ENCODE measurements at regions not wholly inside any gene's neighbourhood (a gene's known extent, or its start where the extent isn't known, plus 50 kb on each side); places are given as distances from the start of the nearest gene placed in this dataset.

DNA sequence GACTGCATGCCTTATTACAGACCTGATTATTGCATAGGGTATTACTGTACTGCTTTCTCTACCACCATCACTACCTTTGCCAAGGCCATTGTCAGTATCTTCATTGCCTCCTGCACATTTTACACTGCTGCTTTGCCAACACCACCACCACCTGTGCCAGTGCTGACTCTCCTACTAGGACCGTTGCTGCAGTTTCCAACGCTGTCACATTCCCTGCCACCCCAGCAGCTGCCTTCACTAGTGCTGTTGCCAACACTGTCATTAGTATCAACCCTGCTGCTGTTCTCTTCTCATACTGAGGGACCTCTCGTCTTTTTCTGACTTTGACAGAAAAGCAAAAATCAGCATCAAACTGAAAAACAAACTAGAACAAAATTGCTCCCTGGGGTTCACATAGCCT lies 394.9 kb upstream of the B3GALT2 start:
- no peak for DNase-seq (ENCODE audit: low spot score)
- intact Hi-C loops (cut with DNase I) = no loop called here
- no peak for ATAC-seq

DNA sequence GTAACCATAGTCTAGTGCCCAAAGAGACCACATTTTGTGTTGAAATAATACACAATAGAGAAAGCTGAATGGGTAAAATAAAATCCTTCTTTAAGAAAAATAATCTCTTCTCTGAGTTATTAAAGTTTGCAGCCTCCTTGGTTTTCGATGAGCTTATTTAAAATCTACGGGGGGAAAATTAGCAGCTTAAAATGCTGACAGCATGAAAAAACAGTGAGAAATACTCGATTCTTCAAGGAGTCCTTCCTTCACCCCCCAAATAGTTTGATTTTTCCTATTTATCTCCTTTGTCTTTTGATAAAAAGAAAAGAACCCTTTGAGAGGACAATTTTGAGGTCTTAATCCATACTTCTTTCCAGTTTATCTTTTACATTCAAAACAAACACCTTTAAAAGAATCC lies 394.0 kb upstream of the B3GALT2 start:
- intact Hi-C loops (cut with DNase I) = no loop called here
- ATAC-seq (no peak), DNase-seq (ENCODE audit: low spot score) (no peak)

DNA sequence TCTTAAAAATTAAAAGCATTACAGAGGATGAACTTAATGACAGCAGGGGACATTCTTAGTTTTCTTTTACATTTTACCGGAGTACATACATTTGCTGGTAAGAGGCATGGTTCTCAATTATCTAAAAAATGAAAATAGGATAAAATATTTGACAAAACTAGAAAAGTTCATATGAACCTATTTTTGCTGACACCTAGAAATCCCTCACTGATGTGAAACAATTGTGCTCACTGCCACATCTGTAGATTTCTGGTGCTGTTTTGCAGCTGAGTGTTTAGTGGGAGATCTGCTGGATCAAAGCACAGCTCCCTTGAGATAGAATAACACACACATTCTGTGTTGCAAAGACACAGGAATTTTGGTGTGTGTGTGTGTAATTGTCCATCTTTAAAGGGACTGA lies 392.9 kb upstream of the B3GALT2 start:
- intact Hi-C loops (cut with DNase I) = no loop called here
- DNase-seq (ENCODE audit: low spot score) (no peak), ATAC-seq (no peak)

DNA sequence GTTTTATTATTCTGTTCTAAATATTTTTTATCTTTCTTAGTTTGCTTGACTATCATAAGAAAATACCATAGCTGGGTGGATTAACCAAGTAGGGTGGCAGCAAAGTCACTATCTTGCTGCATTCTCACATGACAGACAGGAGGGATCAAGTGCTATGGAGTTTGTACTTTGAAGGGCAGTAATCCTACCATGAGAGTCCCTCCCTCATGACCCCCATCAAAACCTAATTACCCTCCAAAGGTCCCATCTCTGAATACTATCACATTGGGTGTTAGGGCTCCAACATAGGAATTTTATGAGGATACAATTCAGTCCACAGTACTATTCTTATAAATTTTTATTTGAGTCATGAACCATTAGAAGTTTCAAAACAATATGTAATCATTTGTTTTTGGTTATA lies 388.5 kb upstream of the B3GALT2 start:
- DNase-seq (ENCODE audit: low spot score) (no peak), ATAC-seq (no peak)
- intact Hi-C loops (cut with DNase I) = no loop called here

DNA sequence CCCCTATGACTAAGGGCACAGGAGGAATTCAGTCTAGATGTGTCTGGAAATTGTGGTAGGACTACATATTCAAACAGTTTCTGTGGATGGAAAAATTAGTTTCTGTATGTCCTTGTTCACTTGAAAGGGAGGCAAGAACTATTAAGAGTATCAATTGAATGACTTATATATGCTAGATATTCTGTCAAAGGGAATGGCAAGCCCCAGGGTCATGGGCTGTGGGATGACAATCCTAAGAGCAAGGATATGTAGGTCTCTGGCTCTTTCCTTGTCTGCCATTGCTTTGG lies 383.5 kb upstream of the B3GALT2 start:
- intact Hi-C loops (cut with DNase I) = no loop called here
- ATAC-seq (no peak), DNase-seq (ENCODE audit: low spot score) (no peak)

DNA sequence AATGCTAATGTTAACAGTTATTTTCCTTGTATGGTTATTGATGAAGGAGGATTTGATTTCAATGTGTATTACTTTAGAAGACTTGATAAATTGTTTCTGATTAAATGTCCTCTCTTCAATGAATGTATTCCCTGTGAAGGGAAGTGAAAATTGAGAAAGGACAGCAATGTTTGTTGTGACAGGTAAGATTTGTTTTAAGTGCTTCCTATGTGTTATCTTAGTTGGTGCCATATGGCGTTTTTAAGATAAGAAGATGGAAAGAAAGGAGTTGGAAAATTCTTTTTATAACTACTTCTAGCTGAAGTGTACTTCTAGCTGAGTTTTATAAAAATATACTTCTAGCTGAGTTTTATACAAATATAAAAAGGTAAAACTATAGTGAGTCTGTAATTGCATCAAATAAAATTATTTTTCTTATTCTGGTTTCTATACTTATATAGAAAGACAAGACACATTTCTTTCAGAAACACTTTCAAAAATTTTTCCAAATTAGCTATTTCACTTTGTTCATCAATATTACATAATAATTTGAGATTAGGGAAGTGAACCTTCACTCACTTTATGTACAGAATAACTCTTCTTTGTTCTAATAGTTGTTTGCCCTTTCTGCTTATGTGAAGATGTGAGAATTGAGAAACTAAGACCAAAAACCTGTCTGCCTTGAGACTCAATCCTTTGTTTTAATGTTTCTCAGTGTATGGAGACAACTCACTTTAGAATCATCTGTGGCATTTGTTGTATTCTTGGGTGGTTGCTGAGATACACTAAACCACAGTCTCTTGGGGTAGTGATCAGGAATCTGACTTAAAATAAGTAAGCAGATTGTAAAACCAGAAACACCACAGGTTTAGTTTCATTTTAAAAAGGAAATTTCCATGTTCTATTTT lies 382.9 kb upstream of the B3GALT2 start:
- ATAC-seq = no peak

DNA sequence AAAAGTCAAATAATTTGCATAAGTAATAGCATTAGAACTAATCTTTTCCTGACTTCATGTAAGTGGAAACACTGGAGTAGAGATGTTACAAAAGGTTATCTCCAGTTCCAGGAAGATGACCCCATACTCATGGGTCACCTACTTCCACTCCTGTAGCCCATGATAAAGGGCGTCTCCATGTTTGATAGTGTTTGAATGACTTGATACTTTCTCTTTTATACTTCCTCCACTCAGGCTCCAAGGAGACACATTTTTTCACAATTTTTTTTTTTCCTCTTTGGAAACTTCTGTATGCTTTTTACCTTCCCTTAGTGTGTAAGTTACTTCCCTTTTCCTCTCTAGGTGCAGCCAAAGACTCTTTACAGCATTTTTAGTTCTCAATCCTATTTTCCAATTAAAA lies 382.1 kb upstream of the B3GALT2 start:
- intact Hi-C loops (cut with DNase I) = no loop called here
- no peak for DNase-seq (ENCODE audit: low spot score)

More for the DNA sequence above, 382.9 kb upstream of the B3GALT2 start:
- DNase-seq (ENCODE audit: low spot score) = no peak
- intact Hi-C loops (cut with DNase I) = no loop called here

DNA sequence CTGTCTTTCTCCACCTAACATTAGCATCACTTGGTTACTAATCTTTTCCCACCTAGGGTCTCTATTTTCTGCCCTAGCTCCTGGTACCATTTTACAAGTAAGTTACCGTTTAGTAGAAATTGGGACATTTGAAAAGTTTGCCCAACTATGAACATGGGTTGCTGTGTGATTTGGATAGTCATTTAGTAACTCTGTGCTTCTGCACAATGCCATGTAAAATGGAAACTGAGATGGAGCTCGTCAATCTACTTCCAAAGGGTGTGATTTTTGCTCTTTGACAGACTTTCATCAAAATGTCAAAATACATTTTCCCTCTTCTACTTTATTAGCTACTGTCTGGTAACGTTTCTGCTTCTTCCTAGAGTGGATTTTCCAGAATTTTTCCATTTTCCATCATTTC lies 381.5 kb upstream of the B3GALT2 start:
- DNase-seq (ENCODE audit: low spot score) (no peak), ATAC-seq (no peak)
- intact Hi-C loops (cut with DNase I) = no loop called here

More for the DNA sequence above, 382.1 kb upstream of the B3GALT2 start:
- no peak for ATAC-seq

DNA sequence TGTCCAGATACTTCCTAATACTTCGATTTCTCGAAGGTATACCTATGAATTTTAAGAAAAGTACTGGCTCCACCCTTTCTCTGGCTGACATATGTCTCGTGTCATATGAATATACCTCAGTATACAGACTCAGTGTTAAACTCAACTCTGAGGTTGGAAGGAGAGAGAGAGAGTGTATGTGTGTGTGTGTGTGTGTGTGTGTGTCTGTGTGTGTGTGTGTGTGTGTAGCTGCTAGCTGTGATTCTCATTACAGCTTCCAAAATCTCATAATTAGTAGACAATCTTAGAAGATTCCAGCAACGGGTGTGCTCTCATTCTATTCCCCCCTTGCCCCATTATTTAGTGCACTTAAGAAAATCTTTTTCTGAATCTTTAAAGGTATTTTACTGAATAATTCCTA lies 380.3 kb upstream of the B3GALT2 start:
- no peak for DNase-seq (ENCODE audit: low spot score)
- no peak for ATAC-seq
- intact Hi-C loops (cut with DNase I) = no loop called here

DNA sequence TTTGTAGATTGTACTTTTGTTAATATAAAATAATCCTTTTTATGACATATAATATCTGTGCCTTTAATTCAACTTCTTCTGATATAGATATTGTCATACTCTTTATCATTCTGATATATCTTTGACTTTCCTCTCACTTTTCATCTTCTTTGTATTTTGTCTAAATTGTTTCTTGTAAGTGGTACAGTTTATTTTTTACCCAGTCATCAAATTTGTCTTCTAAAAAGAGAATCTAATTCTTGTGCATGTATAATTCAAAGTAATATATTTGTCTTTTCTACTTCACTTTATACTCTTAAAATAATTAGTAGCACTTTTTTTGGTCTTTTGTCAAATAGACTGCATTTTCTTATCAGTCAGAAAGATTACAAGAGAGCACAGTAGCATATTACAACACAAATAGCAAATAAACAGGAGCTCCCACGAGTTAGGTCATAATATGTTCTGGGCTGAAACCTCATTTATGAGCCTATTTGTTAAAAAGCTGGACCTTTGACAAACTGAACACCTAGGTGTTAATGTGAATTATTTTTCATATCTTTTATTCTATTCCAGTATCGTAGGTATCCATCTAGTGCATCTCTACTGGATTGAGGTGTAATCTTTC lies 379.7 kb upstream of the B3GALT2 start:
- DNase-seq (ENCODE audit: low spot score) = no peak
- ATAC-seq = no peak
- intact Hi-C loops (cut with DNase I) = no loop called here

DNA sequence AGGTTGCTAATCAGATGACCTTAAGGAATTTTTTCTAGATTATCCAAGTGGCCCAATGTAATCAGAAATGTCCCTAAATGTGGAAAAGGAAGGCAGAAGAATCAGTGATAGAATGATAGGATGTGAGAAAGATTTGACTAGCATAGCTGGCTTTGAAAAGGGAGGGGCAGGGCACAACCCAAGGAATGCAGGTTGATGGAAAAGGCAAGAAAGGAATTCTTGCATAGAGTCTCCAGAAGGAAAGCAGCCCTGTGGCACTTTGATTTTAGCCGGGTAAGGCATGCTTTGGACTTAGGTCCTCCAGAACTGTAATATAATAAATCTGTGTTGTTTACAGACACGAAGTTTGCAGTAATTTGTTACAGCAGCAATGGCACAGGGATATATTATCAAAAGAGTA lies 375.7 kb upstream of the B3GALT2 start:
- intact Hi-C loops (cut with DNase I) = no loop called here
- ATAC-seq (no peak), DNase-seq (ENCODE audit: low spot score) (no peak)

DNA sequence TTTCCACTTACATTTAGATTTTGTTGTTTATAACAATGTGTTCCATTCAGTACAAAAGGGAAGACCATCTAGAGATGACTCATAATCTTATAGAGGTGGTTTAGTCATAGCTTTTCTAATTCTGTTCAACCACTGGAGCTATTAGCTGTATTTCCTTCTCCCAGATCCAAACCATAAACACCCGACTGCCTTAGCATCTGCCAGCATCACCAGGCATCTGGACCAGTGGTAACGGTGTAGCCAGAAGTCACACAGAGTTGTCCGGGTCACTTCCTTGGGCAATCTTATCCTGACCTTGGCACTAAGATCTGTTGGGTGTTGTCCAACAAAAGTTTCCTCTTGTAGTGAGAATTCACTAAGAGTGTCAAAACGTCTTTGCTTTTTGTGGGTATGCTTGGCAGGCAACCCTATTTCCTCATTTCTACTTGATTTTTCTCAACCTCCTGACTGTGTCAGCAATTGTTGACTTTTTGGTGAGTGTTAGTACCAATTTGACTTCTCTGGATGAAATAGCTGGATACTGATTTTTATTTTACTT lies 372.1 kb upstream of the B3GALT2 start:
- ATAC-seq (peak; percentile 72), DNase-seq (ENCODE audit: low spot score) (no peak)
- intact Hi-C loops (cut with DNase I) = no loop called here

DNA sequence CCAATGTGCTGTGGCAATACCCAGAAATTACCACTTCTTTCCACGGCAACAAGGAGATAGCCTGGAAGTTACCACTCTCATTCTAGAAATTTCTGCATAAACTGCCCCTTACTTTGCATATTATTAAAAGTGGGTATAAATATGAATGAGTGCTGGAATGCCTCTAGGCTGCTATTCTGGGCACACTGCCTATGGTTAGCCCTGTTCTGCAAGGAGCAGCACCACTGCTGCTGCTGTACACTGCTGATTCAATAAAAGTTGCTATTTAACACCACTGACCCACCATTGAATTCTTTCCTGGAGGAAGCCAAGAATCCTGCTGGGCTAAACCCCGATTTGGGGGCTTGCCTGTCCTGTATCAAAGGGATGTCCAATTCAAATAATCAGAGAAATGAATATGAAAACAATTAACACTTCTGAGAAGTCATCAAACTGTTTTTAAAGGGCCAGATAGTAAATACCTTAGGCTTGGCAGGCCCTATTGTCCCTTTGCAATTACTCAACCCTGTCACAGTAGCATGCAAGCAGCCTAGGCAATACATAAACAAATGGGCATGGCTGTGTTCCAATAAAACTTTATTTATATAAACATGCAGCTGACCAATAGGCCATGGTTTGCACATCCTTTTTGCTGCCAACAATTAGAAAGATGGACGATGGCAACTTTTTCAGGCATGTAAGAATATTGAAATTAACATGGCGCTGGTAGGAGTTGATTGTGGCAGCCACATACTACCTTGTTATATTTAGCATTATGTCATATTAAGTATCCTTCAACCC lies 369.4 kb upstream of the B3GALT2 start:
- ATAC-seq = no peak
- intact Hi-C loops (cut with DNase I) = no loop called here
- no peak for DNase-seq (ENCODE audit: low spot score)

DNA sequence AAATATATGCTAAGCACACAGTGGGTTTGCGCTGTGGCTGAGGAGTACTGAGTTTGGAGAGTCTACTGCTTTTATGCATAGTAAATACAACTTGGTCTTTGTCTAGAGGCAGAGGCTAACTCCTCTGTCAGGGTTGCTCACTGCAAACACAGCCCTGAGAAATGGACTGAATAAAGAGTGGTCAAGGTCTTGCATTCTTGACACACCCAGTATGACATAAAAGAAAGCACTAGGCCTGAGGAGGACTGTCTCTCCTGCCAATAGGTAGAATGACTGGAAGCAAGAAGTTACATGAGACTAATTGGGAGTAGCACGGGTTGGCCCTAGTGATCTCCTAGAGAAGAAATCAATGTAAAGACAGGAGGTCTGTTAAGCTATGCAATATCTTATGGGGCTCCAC lies 367.2 kb upstream of the B3GALT2 start:
- no peak for ATAC-seq
- no peak for DNase-seq (ENCODE audit: low spot score)
- intact Hi-C loops (cut with DNase I) = no loop called here

DNA sequence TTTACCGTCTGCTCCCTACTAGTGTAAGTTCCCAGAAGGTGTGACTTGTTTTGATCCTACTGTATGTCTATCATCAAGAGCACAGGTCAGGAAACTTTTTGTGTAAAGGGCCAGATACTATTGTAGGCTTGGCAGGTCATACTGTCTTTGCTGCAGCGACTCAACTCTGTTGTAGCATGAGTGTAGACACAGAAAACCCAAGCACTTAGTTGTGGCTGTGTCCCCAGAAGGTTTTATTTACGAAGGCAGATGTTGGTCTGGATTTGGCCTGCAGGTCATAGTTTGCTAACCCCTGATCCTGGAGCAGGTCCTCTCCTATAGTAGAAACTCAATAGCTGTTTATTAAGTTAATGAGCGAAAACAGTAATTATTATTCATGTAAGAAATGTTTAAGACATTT lies 365.9 kb upstream of the B3GALT2 start:
- ATAC-seq (no peak), DNase-seq (ENCODE audit: low spot score) (no peak)
- intact Hi-C loops (cut with DNase I) = no loop called here

DNA sequence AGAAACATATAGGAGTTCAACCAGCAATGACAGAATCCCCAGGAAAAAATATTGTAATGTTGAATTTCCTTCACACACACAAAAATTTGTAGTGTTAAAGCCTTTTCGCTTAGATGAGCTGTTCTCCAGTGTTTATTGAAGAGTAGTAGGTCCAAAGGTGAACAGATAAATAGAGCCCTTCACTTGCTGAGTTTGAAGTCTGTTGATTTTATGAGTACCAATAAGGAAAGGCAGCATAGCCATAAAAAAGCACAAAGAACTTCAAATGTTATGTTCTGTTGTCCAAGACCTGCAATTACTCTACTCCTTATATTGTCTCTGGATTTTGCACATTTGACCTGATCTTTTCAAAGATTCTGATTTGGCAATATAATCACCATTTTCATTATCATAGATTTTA lies 362.7 kb upstream of the B3GALT2 start:
- ATAC-seq (no peak), DNase-seq (ENCODE audit: low spot score) (no peak)
- intact Hi-C loops (cut with DNase I) = no loop called here

DNA sequence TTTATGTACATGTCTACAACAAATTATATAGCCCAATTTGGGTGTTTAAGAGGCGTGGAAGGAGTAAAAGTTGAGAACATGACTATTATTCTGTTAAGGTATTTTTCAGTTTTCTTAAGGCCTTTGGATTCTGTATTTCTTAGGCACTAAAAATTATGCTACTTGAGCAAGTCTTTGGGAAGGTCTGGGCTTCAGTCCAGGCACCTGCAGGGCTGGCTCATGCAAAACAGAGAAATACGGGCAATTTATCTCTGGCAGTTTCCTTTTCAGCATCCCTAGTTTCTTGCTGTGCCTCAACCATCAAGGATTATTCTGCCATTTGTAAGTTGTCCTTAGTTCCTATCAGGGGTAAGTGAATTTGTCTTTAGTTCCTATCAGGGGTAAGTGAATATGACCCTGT lies 358.8 kb upstream of the B3GALT2 start:
- DNase-seq (ENCODE audit: low spot score) = no peak
- intact Hi-C loops (cut with DNase I) = no loop called here
- no peak for ATAC-seq

DNA sequence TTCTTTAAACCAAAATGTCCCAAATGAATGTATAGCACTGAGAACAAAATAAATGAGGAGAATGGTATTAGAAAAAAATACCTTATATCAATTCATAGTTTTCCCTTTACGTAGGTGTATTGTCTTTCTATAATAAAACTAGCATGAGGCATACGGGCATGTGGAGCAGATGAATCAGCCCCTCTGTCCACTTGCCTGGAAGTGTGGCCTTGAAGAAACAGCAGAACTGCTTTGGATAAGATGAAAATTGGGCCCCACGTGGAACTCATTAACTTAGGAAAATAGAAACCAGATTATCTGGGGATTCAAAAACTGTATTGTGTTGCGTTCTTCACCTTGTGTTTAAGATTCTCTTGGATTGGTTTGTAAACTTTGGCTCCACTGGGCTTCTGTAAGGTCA lies 356.8 kb upstream of the B3GALT2 start:
- ATAC-seq (no peak), DNase-seq (ENCODE audit: low spot score) (no peak)
- intact Hi-C loops (cut with DNase I) = no loop called here

DNA sequence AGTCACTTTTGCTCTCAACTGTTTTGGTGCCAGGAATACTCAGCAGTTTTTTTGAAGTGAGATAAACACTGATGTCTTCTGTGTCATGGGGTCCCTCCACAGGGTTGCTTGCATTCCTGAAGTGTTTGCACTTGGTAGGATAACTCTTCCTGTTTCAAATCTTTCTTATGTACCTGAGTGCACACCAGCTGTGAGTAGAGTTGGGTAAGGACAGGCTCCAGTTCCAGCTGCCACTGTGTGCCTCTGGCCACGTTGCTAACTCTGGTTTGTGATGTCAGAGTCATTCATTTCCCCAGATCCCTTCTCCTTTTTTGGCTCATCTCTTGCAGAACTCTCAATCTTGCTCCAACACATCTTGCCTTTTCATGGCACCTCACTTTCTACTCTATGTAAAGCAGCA lies 356.3 kb upstream of the B3GALT2 start:
- ATAC-seq = peak; percentile 61
- intact Hi-C loops (cut with DNase I) = no loop called here
- no peak for DNase-seq (ENCODE audit: low spot score)

DNA sequence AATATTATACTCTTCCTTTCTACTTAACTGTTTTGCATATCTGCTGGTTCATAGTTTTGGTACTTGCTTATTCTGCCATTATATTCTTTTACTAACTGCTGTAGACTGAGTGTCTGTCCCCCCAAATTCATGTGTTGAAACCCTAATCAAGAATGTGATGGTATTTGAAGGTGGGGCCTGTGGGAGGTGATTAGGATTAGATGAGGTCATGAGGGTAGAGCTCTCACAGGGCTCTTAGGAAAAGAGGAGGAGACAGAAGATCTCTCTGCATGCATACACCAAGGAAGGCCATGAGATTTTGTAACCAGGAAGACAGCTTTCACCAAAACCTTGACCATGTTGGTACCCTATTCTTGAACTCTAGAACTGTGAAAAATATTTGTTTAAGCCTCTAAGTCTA lies 354.1 kb upstream of the B3GALT2 start:
- ATAC-seq = no peak
- DNase-seq (ENCODE audit: low spot score) = no peak
- intact Hi-C loops (cut with DNase I) = no loop called here
